Glutamatergic neuron (in vitro differentiated cells): ENCODE measurements at regions not wholly inside any gene's neighbourhood (a gene's known extent, or its start where the extent isn't known, plus 50 kb on each side); places are given as distances from the start of the nearest gene placed in this dataset.
A peak's percentile ranks its signal among the peaks of the same experiment; 100 is the strongest.

Source experiments
- DNase-seq: peaks from one replicate; pipeline ENCODE4 v3.0.0; 2022
- H3K27ac Mint-ChIP-seq: one replicate; pipeline ENCODE4 v1.8.0; 2020; ENCODE audit warnings: mild to moderate bottlenecking, mixed read lengths, inconsistent platforms; ENCODE audit not compliant: unreplicated experiment
- H3K27me3 Mint-ChIP-seq: one replicate; pipeline ENCODE4 v1.8.0; 2020; ENCODE audit warnings: mild to moderate bottlenecking, moderate library complexity, mixed read lengths, inconsistent platforms; ENCODE audit not compliant: unreplicated experiment
- H3K36me3 Mint-ChIP-seq: one replicate; pipeline ENCODE4 v1.8.0; 2020; ENCODE audit warnings: mild to moderate bottlenecking, mixed read lengths, inconsistent platforms; ENCODE audit not compliant: unreplicated experiment
- H3K4me1 Mint-ChIP-seq: one replicate; pipeline ENCODE4 v1.8.0; 2020; ENCODE audit warnings: mild to moderate bottlenecking, low read depth, mixed read lengths, inconsistent platforms; ENCODE audit not compliant: unreplicated experiment
- H3K4me3 Mint-ChIP-seq: one replicate; pipeline ENCODE4 v1.8.0; 2020; ENCODE audit warnings: mild to moderate bottlenecking, mixed read lengths, inconsistent platforms; ENCODE audit not compliant: unreplicated experiment
- H3K9me3 Mint-ChIP-seq: one replicate; pipeline ENCODE4 v1.8.0; 2020; ENCODE audit warnings: mild to moderate bottlenecking, moderate library complexity, mixed read lengths, inconsistent platforms; ENCODE audit not compliant: unreplicated experiment
- CTCF ChIP-seq: fragments of 200-600 bp; sonication (generic); IDR thresholded peaks from one replicate; pipeline ENCODE4 v1.5.0; 2021; ENCODE audit not compliant: partially characterized antibody, unreplicated experiment

- H3K9me3 Mint-ChIP-seq: peaks cover 8% of the 10 kb centered on the region
- DNase-seq: no peak
- no peak for TF ChIP-seq CTCF
- H3K4me3 Mint-ChIP-seq: no peak overlapping the region
- H3K27ac Mint-ChIP-seq: no peak overlapping the region
- peaks cover 4% of the 10 kb centered on the region for H3K27me3 Mint-ChIP-seq
- peaks cover under 1% of the 10 kb centered on the region for H3K36me3 Mint-ChIP-seq
- H3K4me1 Mint-ChIP-seq: peaks cover 16% of the 10 kb centered on the region
These were observed 131.7 kb downstream of the CTTN start for GRCh38 chr11:70530010-70530409.

- H3K27me3 Mint-ChIP-seq: peaks cover 6% of the 10 kb centered on the region
- DNase-seq: no peak
- no peak overlapping the region for H3K27ac Mint-ChIP-seq
- peaks cover 5% of the 10 kb centered on the region for H3K36me3 Mint-ChIP-seq
- peaks cover 16% of the 10 kb centered on the region for H3K4me1 Mint-ChIP-seq
- no peak for TF ChIP-seq CTCF
- peaks cover 12% of the 10 kb centered on the region for H3K9me3 Mint-ChIP-seq
- no peak overlapping the region for H3K4me3 Mint-ChIP-seq
These were observed 132.4 kb downstream of the CTTN start for GRCh38 chr11:70530629-70531185.

- Mint-ChIP-seq H3K9me3 (peaks cover 12% of the 10 kb centered on the region), H3K27ac (no peak overlapping the region), H3K36me3 (peaks cover 5% of the 10 kb centered on the region), H3K27me3 (peaks cover 6% of the 10 kb centered on the region), H3K4me3 (no peak overlapping the region), H3K4me1 (peaks cover 12% of the 10 kb centered on the region)
- no peak for DNase-seq
- TF ChIP-seq CTCF: no peak
These were observed 133.1 kb downstream of the CTTN start for GRCh38 chr11:70531281-70532065.

- TF ChIP-seq CTCF: no peak
- Mint-ChIP-seq H3K9me3 (peaks cover 12% of the 10 kb centered on the region), H3K4me1 (peaks cover 7% of the 10 kb centered on the region), H3K27ac (no peak overlapping the region), H3K27me3 (peaks cover 6% of the 10 kb centered on the region), H3K4me3 (no peak overlapping the region), H3K36me3 (peaks cover 5% of the 10 kb centered on the region)
- DNase-seq: no peak
These were observed 133.7 kb downstream of the CTTN start for GRCh38 chr11:70532066-70532440.

- Mint-ChIP-seq H3K4me3 (no peak overlapping the region), H3K27ac (peak overlapping the region; percentile 48)
- DNase-seq: no peak
These were observed 134.4 kb downstream of the CTTN start for GRCh38 chr11:70532731-70533130.

More at GRCh38 chr11:70532731-70533130, 134.4 kb downstream of the CTTN start:
- TF ChIP-seq CTCF: no peak
- peaks cover 5% of the 10 kb centered on the region for H3K36me3 Mint-ChIP-seq
- peaks cover 10% of the 10 kb centered on the region for H3K9me3 Mint-ChIP-seq
- H3K4me1 Mint-ChIP-seq: peaks cover 7% of the 10 kb centered on the region
- H3K27me3 Mint-ChIP-seq: peaks cover 6% of the 10 kb centered on the region
